Tibial artery (tissue), 4 donors: ENCODE measurements at regions not wholly inside any gene's neighbourhood (a gene's known extent, or its start where the extent isn't known, plus 50 kb on each side); places are given as distances from the start of the nearest gene placed in this dataset.

ENCODE experiments used
- DNase-seq, 2 donors: peaks; one replicate each; pipeline ENCODE4 v3.0.0-alpha.2; 2019
- H3K27ac ChIP-seq, 2 donors: fragments of 200-600 bp; sonication (generic) in 1 of 2; 1 replicate in 1 of 2; 2 replicates in 1 of 2; pipeline ENCODE4 v1.5.1; 2018 to 2019; ENCODE audit warnings: mild to moderate bottlenecking in 1 of 2
- H3K27me3 ChIP-seq, 2 donors: fragments of 200-600 bp; sonication (generic) in 1 of 2; one replicate each; pipeline versions ENCODE4 v1.5.1 to v1.6.0; 2016 to 2019
- H3K36me3 ChIP-seq, 3 donors: fragments of 200-600 bp; sonication (generic) in 2 of 3; one replicate each; pipeline ENCODE4 v1.5.1; 2016 to 2019; ENCODE audit warnings: mild to moderate bottlenecking in 2 of 3
- H3K4me1 ChIP-seq, 4 donors: fragments of 200-600 bp; sonication (generic) in 2 of 4; 1 replicate in 3 of 4; 2 replicates in 1 of 4; pipeline ENCODE4 v1.5.1; 2016 to 2019
- H3K4me3 ChIP-seq, 2 donors: fragments of 200-600 bp; sonication (generic) in 1 of 2; 1 replicate in 1 of 2; 2 replicates in 1 of 2; pipeline ENCODE4 v1.5.1; 2018 to 2019; ENCODE audit warnings: mild to moderate bottlenecking in 2 of 2
- H3K9me3 ChIP-seq, 3 donors: fragments of 200-600 bp; sonication (generic) in 1 of 3; one replicate each; pipeline ENCODE4 v1.5.1; 2016 to 2019
- CTCF ChIP-seq, 2 experiments: fragments of 200-600 bp in 1 of 2; fragments of 450-650 bp in 1 of 2; IDR thresholded peaks; one replicate each; pipeline ENCODE4 v1.5.1; 2017 to 2019; ENCODE audit warnings: antibody characterized with exemption in 2 of 2, mild to moderate bottlenecking in 1 of 2, moderate library complexity in 1 of 2
- intact Hi-C: fragments of 100-400 bp; cut with DNase I; formaldehyde crosslinking; loops from one replicate; pipeline ENCODE4 v1.15.0; 2023; ENCODE audit warnings: low total_unique reads

- Histone ChIP-seq H3K4me3 (no peak overlapping the region), H3K27me3 (no peaks in the 10 kb centered on the region), H3K36me3 (no peaks in the 10 kb centered on the region), H3K4me1 (no peaks in the 10 kb centered on the region), H3K9me3 (no peaks in the 10 kb centered on the region), H3K27ac (no peak overlapping the region)
- no peak for TF ChIP-seq CTCF (IDR thresholded peaks at IDR 0.05)
- no peak for DNase-seq
- intact Hi-C loops, result no loop called here
Measured at GRCh38 chr4:125262502-125262901, 52.3 kb upstream of the FAT4 start.

- no peaks in the 10 kb centered on the region for H3K4me1 ChIP-seq
- H3K27me3 ChIP-seq, result no peaks in the 10 kb centered on the region
- no peak overlapping the region for H3K27ac ChIP-seq
- intact Hi-C loops, result no loop called here
- H3K4me3 ChIP-seq, result no peak overlapping the region
- H3K9me3 ChIP-seq, result no peaks in the 10 kb centered on the region
- TF ChIP-seq CTCF (IDR thresholded peaks at IDR 0.05), result no peak
- no peak for DNase-seq
- no peaks in the 10 kb centered on the region for H3K36me3 ChIP-seq
Measured at GRCh38 chr4:125262079-125262478, 52.7 kb upstream of the FAT4 start.

GRCh38 chr4:125254106-125254505 is 60.6 kb upstream of the FAT4 start:
- Histone ChIP-seq H3K4me1 (no peaks in the 10 kb centered on the region), H3K4me3 (no peak overlapping the region), H3K36me3 (no peaks in the 10 kb centered on the region), H3K27me3 (no peaks in the 10 kb centered on the region), H3K9me3 (no peaks in the 10 kb centered on the region), H3K27ac (no peak overlapping the region)
- no peak for DNase-seq
- intact Hi-C loops, result no loop called here
- no peak for TF ChIP-seq CTCF (IDR thresholded peaks at IDR 0.05)

DNA sequence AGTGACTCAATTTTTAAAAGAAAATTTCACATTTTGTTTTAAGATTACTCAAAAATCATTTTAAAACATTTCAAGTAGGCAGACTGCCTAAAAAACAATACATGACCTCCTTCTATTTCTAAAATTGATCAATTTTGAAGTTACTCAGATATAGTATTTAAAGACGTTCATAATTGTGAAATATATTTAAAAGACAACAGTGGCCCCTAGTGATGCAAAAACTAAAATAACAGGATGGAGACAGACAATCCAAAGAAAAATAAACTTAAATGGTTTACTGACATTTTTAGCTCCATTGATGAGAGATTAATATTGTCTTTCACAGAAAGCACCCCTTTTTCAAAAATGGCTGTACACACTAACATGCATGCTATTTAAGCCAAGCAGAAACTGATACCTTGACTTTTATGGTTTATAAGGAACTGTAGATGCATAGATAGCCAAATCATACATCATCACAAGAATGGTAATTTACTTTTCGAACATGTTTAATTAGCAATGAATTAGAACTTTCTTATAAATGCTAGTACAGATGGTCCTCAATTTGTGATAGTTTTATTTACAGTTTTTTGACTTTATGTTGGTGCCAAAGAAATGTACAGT is 69.8 kb upstream of the FAT4 start:
- Histone ChIP-seq H3K9me3 (no peaks in the 10 kb centered on the region), H3K36me3 (no peaks in the 10 kb centered on the region), H3K4me1 (no peaks in the 10 kb centered on the region), H3K4me3 (no peak overlapping the region), H3K27me3 (no peaks in the 10 kb centered on the region), H3K27ac (no peak overlapping the region)
- no peak for DNase-seq
- intact Hi-C loops, result no loop called here
- TF ChIP-seq CTCF (IDR thresholded peaks at IDR 0.05), result peak; percentile 39 to 42

DNA sequence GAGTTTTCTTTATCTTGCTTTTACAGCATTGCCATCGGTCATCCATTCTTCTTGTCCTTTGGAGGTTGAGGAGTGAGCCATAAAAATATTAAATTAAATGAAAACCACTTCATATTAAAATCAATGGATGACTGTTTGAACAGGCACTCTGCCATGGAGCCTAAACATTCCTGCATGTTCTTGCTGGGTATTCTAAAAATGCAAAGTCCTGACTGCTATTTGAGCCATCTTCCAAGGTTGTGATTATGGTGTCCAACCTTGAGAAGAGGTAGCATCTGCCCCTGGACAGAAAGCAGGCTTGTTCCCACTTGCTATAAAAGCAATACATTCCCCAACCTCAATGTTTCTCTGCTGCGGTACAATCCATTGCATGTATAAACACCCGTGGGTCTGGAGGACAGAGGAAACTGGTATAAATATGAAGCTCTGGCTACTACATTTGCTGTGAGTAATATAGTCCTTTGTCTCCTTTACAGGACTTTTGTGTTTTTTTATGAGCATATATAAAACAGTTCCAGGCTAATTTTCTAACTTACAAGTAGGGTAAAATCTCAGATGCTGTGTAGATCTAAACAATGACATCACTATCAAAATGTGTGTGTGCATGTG is 70.9 kb upstream of the FAT4 start:
- no peak overlapping the region for H3K4me3 ChIP-seq
- no peaks in the 10 kb centered on the region for H3K9me3 ChIP-seq
- no peak for TF ChIP-seq CTCF (IDR thresholded peaks at IDR 0.05)
- no peaks in the 10 kb centered on the region for H3K4me1 ChIP-seq
- no peak overlapping the region for H3K27ac ChIP-seq
- DNase-seq, result no peak
- no peaks in the 10 kb centered on the region for H3K27me3 ChIP-seq
- intact Hi-C loops, result no loop called here
- no peaks in the 10 kb centered on the region for H3K36me3 ChIP-seq
